IMR-90 (cell line): ENCODE measurements at regions not wholly inside any gene's neighbourhood (a gene's known extent, or its start where the extent isn't known, plus 50 kb on each side); places are given as distances from the start of the nearest gene placed in this dataset.

Experiments used
- ATAC-seq: fragments of 200-7000 bp; cut with Tn5 transposase; 2 replicates; pipeline ENCODE4 v1.9.1; 2020; ENCODE audit warnings: low read depth, mild to moderate bottlenecking, moderate library complexity
- BruUV-seq: library from RNA; stranded (reverse); fragments of 400-500 nt; replicated peaks from 2 replicates; lab custom pipeline; 2021; lab: Mats Ljungman, UMichigan
- CTCF ChIA-PET: fragments of 300-600 bp; formaldehyde crosslinking; extraction: SDS; loops from one replicate; lab custom pipeline; 2021; ENCODE audit warnings: antibody characterized with exemption; lab: Yijun Ruan, JAX
- POLR2A ChIA-PET: fragments of 300-600 bp; sonication (Branson Sonifier 250); formaldehyde crosslinking; loops from one replicate; lab custom pipeline; 2022; ENCODE audit warnings: antibody characterized with exemption; ENCODE audit not compliant: unreplicated experiment; lab: Charles Lee
- DNase-seq: peaks from one replicate; pipeline ENCODE4 v3.0.0; 2013
- H2AFZ ChIP-seq: replicated peaks from 2 replicates; pipeline ENCODE3; 2013; ENCODE audit warnings: low read length, mild to moderate bottlenecking; ENCODE audit not compliant: poor library complexity
- H2AK5ac ChIP-seq: 2 replicates; pipeline ENCODE4 v1.6.1; 2013; ENCODE audit warnings: low read depth, low read length, inconsistent platforms
- H2AK9ac ChIP-seq: replicated peaks from 2 replicates; pipeline ENCODE3; 2013; ENCODE audit warnings: mild to moderate bottlenecking, low read depth, low read length, moderate library complexity; ENCODE audit not compliant: poor library complexity
- H2BK120ac ChIP-seq: 2 replicates; pipeline ENCODE4 v1.6.1; 2013; ENCODE audit warnings: low read depth, low read length, inconsistent platforms
- H2BK15ac ChIP-seq: 3 replicates; pipeline ENCODE4 v1.6.1; 2013; ENCODE audit warnings: low read depth, low read length, inconsistent platforms
- H2BK20ac ChIP-seq: 2 replicates; pipeline ENCODE4 v1.6.1; 2013; ENCODE audit warnings: low read depth, mild to moderate bottlenecking, inconsistent platforms, low read length, moderate library complexity
- H2BK5ac ChIP-seq: 2 replicates; pipeline ENCODE4 v1.6.1; 2013; ENCODE audit warnings: mild to moderate bottlenecking, low read depth, low read length, inconsistent platforms; ENCODE audit not compliant: poor library complexity, severe bottlenecking
- H3K14ac ChIP-seq: replicated peaks from 2 replicates; pipeline ENCODE4 v1.6.1; 2013; ENCODE audit warnings: low read depth, low read length, inconsistent platforms
- H3K18ac ChIP-seq: 2 replicates; pipeline ENCODE4 v1.6.1; 2013; ENCODE audit warnings: low read depth, low read length, control low read depth
- H3K23ac ChIP-seq: 2 replicates; pipeline ENCODE4 v1.6.1; 2013; ENCODE audit warnings: low read depth, low read length, inconsistent platforms
- H3K27ac ChIP-seq: 2 replicates; pipeline ENCODE4 v1.5.1; 2013; ENCODE audit warnings: mild to moderate bottlenecking, control low read depth, low read length; ENCODE audit not compliant: insufficient read depth
- H3K27me3 ChIP-seq: 2 replicates; pipeline ENCODE4 v1.6.1; 2013; ENCODE audit warnings: low read length; ENCODE audit not compliant: control insufficient read depth, insufficient read depth
- H3K36me3 ChIP-seq: 2 replicates; pipeline ENCODE4 v1.6.1; 2013; ENCODE audit warnings: low read length, mixed read lengths; ENCODE audit not compliant: control insufficient read depth, insufficient read depth
- H3K4ac ChIP-seq: 2 replicates; pipeline ENCODE4 v1.6.1; 2013; ENCODE audit warnings: low read depth, low read length, inconsistent platforms
- H3K4me1 ChIP-seq: 2 replicates; pipeline ENCODE4 v1.6.1; 2013; ENCODE audit warnings: low read length, mixed read lengths; ENCODE audit not compliant: control insufficient read depth, insufficient read depth
- H3K4me2 ChIP-seq: 2 replicates; pipeline ENCODE4 v1.6.1; 2013; ENCODE audit warnings: low read depth, mild to moderate bottlenecking, control low read depth, low read length, moderate library complexity
- H3K4me3 ChIP-seq: 2 replicates; pipeline ENCODE4 v1.5.1; 2013; ENCODE audit warnings: low read depth, mild to moderate bottlenecking, control low read depth, low read length, moderate library complexity; ENCODE audit not compliant: insufficient read depth
- H3K56ac ChIP-seq: 2 replicates; pipeline ENCODE4 v1.6.1; 2013; ENCODE audit warnings: low read length, inconsistent platforms; ENCODE audit not compliant: insufficient read depth; ENCODE audit errors: extremely low read depth
- H3K79me1 ChIP-seq, 2 experiments: 2 replicates each; pipeline ENCODE4 v1.6.1; 2013; ENCODE audit warnings: low read length in 2 of 2, inconsistent platforms in 1 of 2, low read depth in 1 of 2
- H3K9ac ChIP-seq: 2 replicates; pipeline ENCODE4 v1.6.1; 2013; ENCODE audit warnings: low read depth, low read length, control low read depth
- H3K9me1 ChIP-seq: 2 replicates; pipeline ENCODE4 v1.6.1; 2013; ENCODE audit warnings: low read length, inconsistent platforms; ENCODE audit not compliant: insufficient read depth
- H3K9me3 ChIP-seq: 2 replicates; pipeline ENCODE4 v1.6.1; 2013; ENCODE audit warnings: low read length; ENCODE audit not compliant: control insufficient read depth, insufficient read depth
- H4K20me1 ChIP-seq: 2 replicates; pipeline ENCODE4 v1.6.1; 2013; ENCODE audit warnings: low read length, inconsistent platforms; ENCODE audit not compliant: insufficient read depth
- H4K5ac ChIP-seq: 2 replicates; pipeline ENCODE4 v1.6.1; 2013; ENCODE audit warnings: mild to moderate bottlenecking, low read depth, low read length, control low read depth
- H4K8ac ChIP-seq, 2 experiments: 2 replicates each; pipeline ENCODE4 v1.6.1; 2013; ENCODE audit warnings: low read depth in 2 of 2, low read length in 2 of 2, control low read depth in 1 of 2, inconsistent platforms in 1 of 2
- H4K91ac ChIP-seq: 2 replicates; pipeline ENCODE4 v1.6.1; 2013; ENCODE audit warnings: low read depth, low read length, inconsistent platforms; ENCODE audit not compliant: insufficient read depth
- BHLHE40 ChIP-seq: fragments of 150-350 bp; IDR thresholded peaks from 2 replicates; pipeline ENCODE4 v1.6.1; 2016; ENCODE audit warnings: mild to moderate bottlenecking, low read depth, low read length
- CEBPB ChIP-seq: IDR thresholded peaks from 2 replicates; pipeline ENCODE4 v1.6.1; 2012; ENCODE audit warnings: low read depth, low read length, improper control_type of control experiment
- CHD1 ChIP-seq: IDR thresholded peaks from 2 replicates; pipeline ENCODE4 v1.6.1; 2012; ENCODE audit warnings: low read depth, low read length, improper control_type of control experiment
- FOS ChIP-seq: fragments of 150-350 bp; IDR thresholded peaks from 2 replicates; pipeline ENCODE4 v1.6.1; 2016; ENCODE audit warnings: low read depth, low read length
- MAZ ChIP-seq: IDR thresholded peaks from 2 replicates; pipeline ENCODE4 v1.6.1; 2012; ENCODE audit warnings: low read depth, mild to moderate bottlenecking, low read length, improper control_type of control experiment, moderate library complexity, borderline replicate concordance
- MXI1 ChIP-seq: IDR thresholded peaks from 2 replicates; pipeline ENCODE4 v1.6.1; 2012; ENCODE audit warnings: low read depth, mild to moderate bottlenecking, low read length, moderate library complexity, borderline replicate concordance
- NFE2L2 ChIP-seq: fragments of 150-350 bp; IDR thresholded peaks from 2 replicates; pipeline ENCODE4 v1.6.1; 2016; ENCODE audit warnings: low read depth, mild to moderate bottlenecking, low read length
- POLR2A ChIP-seq: IDR thresholded peaks from 2 replicates; pipeline ENCODE4 v1.6.1; 2012; ENCODE audit warnings: mild to moderate bottlenecking, low read depth, low read length
- RAD21 ChIP-seq: IDR thresholded peaks from 2 replicates; pipeline ENCODE4 v1.6.1; 2012; ENCODE audit warnings: low read length, improper control_type of control experiment
- RCOR1 ChIP-seq: IDR thresholded peaks from 2 replicates; pipeline ENCODE4 v1.6.1; 2012; ENCODE audit warnings: mild to moderate bottlenecking, low read length, improper control_type of control experiment; ENCODE audit not compliant: insufficient replicate concordance
- RFX5 ChIP-seq: IDR thresholded peaks from 2 replicates; pipeline ENCODE4 v1.8.0; 2012; ENCODE audit warnings: low read depth, mild to moderate bottlenecking, low read length, moderate library complexity
- WGBS, 2 experiments: methylation state at CpG; one replicate each; pipeline versions ENCODE4 v1.1.5 to v1.1.7; 2013; ENCODE audit warnings: missing lambda C conversion rate in 2 of 2; ENCODE audit not compliant: insufficient read length in 1 of 2; ENCODE audit errors: extremely low coverage in 2 of 2; 5-methylcytosine and 5-hydroxymethylcytosine counted together
- dilution Hi-C: fragments of 300-500 bp; cut with HindIII; formaldehyde crosslinking; loops from one replicate; pipeline ENCODE4 v1.14.3; 2018; ENCODE audit warnings: low sequenced_read_pairs; ENCODE audit not compliant: unreplicated experiment
- in situ Hi-C: fragments of 300-500 bp; cut with MboI; formaldehyde crosslinking; loops from 3 replicates; pipeline ENCODE4 v1.14.3; 2019; ENCODE audit warnings: low sequenced_read_pairs, inconsistent platforms, mixed read lengths
- intact Hi-C: fragments of 100-400 bp; cut with micrococcal nuclease; formaldehyde crosslinking; loops from 2 replicates; pipeline ENCODE4 v1.10.0; 2022
- TF ChIP-seq, protein P1 (sequence below): fragments of 150-350 bp; IDR thresholded peaks from 2 replicates; pipeline ENCODE4 v1.6.1; 2016; ENCODE audit warnings: low read depth, mild to moderate bottlenecking, low read length, moderate library complexity, borderline replicate concordance
- TF ChIP-seq, protein P2 (sequence below): conservative IDR thresholded peaks from 2 replicates; pipeline ENCODE4 v1.5.1; 2012; ENCODE audit warnings: mild to moderate bottlenecking, low read depth, low read length, improper control_type of control experiment
- TF ChIP-seq, protein P3 (sequence below): fragments of 150-350 bp; IDR thresholded peaks from 2 replicates; pipeline ENCODE4 v1.6.1; 2017; ENCODE audit warnings: mild to moderate bottlenecking, antibody characterized with exemption, low read length, low read depth

DNA sequence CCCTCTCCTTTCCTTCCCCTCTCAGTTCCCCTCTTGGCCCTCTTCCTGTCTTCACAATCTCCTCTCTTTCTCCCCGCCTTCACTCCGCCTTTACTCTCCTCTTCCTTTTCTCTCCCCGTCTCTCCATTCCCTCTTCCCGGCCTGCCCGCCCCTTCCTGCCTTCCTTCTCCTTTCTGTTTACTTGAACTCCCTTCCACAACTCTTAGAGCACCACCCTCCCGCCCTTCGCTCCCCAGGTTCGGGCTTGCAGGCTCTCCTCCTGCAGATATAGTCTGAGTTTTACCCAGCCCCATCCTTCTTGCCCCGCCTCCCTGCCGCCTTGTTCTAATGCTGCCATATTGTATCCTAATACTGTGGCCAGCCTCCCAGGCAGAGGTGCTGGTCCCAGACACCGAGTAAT lies 201.5 kb upstream of the N4BP1 start:
- DNase-seq (no peak), ATAC-seq (no peak)
- Histone ChIP-seq H3K4me1 (no peaks in the 10 kb centered on the region), H3K9me3 (no peaks in the 10 kb centered on the region), H3K4me3 (no peak overlapping the region), H3K36me3 (no peaks in the 10 kb centered on the region), H3K56ac (no peak overlapping the region), H4K5ac (no peak overlapping the region), H3K27me3 (peaks cover 18% of the 10 kb centered on the region), H3K23ac (no peak overlapping the region), H2BK5ac (no peak overlapping the region), H3K18ac (no peak overlapping the region), H2BK15ac (no peak overlapping the region), H2BK20ac (no peak overlapping the region), H3K4me2 (no peak overlapping the region), H4K91ac (no peak overlapping the region), H3K4ac (no peak overlapping the region), H2AK5ac (no peak overlapping the region), H2AFZ (no peak overlapping the region), H3K79me1 (no peaks in the 10 kb centered on the region), H3K14ac (no peak overlapping the region), H2BK120ac (no peak overlapping the region), H3K9me1 (no peaks in the 10 kb centered on the region), H3K9ac (no peak overlapping the region), H3K27ac (no peak overlapping the region), H4K8ac (no peak overlapping the region), H2AK9ac (no peak overlapping the region), H4K20me1 (no peaks in the 10 kb centered on the region)
- no TSS peak for BruUV-seq
- intact Hi-C loops (no loop called here), dilution Hi-C loops (no loop called here), in situ Hi-C loops (no loop called here)
- TF ChIP-seq NFE2L2 = no peak
- no peak for TF ChIP-seq RCOR1
- TF ChIP-seq FOS = no peak
- no peak for TF ChIP-seq MXI1
- TF ChIP-seq BHLHE40 = no peak
- no peak for TF ChIP-seq RAD21
- TF ChIP-seq CEBPB = no peak
- no peak for TF ChIP-seq RFX5
- TF ChIP-seq, protein P1, sequence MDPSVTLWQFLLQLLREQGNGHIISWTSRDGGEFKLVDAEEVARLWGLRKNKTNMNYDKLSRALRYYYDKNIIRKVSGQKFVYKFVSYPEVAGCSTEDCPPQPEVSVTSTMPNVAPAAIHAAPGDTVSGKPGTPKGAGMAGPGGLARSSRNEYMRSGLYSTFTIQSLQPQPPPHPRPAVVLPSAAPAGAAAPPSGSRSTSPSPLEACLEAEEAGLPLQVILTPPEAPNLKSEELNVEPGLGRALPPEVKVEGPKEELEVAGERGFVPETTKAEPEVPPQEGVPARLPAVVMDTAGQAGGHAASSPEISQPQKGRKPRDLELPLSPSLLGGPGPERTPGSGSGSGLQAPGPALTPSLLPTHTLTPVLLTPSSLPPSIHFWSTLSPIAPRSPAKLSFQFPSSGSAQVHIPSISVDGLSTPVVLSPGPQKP = no peak
- no peak for TF ChIP-seq MAZ
- no peak for TF ChIP-seq CHD1
- no peak for TF ChIP-seq POLR2A
- TF ChIP-seq, protein P2, sequence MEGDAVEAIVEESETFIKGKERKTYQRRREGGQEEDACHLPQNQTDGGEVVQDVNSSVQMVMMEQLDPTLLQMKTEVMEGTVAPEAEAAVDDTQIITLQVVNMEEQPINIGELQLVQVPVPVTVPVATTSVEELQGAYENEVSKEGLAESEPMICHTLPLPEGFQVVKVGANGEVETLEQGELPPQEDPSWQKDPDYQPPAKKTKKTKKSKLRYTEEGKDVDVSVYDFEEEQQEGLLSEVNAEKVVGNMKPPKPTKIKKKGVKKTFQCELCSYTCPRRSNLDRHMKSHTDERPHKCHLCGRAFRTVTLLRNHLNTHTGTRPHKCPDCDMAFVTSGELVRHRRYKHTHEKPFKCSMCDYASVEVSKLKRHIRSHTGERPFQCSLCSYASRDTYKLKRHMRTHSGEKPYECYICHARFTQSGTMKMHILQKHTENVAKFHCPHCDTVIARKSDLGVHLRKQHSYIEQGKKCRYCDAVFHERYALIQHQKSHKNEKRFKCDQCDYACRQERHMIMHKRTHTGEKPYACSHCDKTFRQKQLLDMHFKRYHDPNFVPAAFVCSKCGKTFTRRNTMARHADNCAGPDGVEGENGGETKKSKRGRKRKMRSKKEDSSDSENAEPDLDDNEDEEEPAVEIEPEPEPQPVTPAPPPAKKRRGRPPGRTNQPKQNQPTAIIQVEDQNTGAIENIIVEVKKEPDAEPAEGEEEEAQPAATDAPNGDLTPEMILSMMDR = no peak
- TF ChIP-seq, protein P3, sequence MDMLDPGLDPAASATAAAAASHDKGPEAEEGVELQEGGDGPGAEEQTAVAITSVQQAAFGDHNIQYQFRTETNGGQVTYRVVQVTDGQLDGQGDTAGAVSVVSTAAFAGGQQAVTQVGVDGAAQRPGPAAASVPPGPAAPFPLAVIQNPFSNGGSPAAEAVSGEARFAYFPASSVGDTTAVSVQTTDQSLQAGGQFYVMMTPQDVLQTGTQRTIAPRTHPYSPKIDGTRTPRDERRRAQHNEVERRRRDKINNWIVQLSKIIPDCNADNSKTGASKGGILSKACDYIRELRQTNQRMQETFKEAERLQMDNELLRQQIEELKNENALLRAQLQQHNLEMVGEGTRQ = no peak
- POLR2A ChIA-PET = no interaction called here
- WGBS, 2 experiments = 6% methylated on average over 7 of the region's 11 CpGs; no CpG with 5 or more reads in 1 of the 2 experiments
- CTCF ChIA-PET = no interaction called here
